ENCODE measurements at regions not wholly inside any gene's neighbourhood (a gene's known extent, or its start where the extent isn't known, plus 50 kb on each side); places are given as distances from the start of the nearest gene placed in this dataset.

DNA sequence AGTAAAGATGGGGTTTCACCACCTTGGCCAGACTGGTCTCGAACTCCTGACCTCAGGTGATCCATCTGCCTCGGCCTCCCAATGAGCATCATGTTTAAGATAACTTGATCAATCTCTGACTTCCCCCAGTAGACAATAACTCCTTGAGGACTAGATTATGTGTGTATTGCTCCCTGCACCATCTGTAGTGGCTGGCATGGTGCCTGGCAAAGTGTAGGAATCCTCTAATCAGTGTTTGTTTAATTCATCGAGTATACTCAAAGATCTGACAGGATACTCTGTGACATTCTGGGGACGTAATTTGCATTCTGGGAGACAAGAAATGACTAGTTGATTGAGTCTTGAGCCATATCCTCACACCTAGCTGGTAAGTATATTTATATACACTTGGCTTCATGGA is 873.5 kb upstream of the TMEM132C start:
- H2AK5ac ChIP-seq (ENCODE audit: low read depth, low read length) = no peak overlapping the region

More for the DNA sequence above, 873.5 kb upstream of the TMEM132C start:
- H3K56ac ChIP-seq (replicated peaks; ENCODE audit: insufficient read length, low read depth, low read length) = no peak overlapping the region
- H3K27me3 ChIP-seq (replicated peaks in 1 of 4; ENCODE audit: control insufficient read depth in 3 of 4, extremely low read depth in 1 of 4, insufficient read depth in 3 of 4, low read length in 3 of 4) = no peaks in the 10 kb centered on the region
- no peak overlapping the region for H4K5ac ChIP-seq (ENCODE audit: insufficient read length, low read depth, low read length)
- H3K23ac ChIP-seq (ENCODE audit: insufficient read length) = no peak overlapping the region
- no peak overlapping the region for H2BK12ac ChIP-seq (ENCODE audit: low read depth, low read length)
- H3K9ac ChIP-seq (replicated peaks in 1 of 4; ENCODE audit: extremely low read depth in 1 of 4, low read depth in 3 of 4, low read length in 3 of 4) = no peak overlapping the region
- no peak overlapping the region for H4K8ac ChIP-seq (ENCODE audit: extremely low read depth, insufficient read depth, low read length)
- no peaks in the 10 kb centered on the region for H3K36me3 ChIP-seq (ENCODE audit: control insufficient read depth in 2 of 4, insufficient read depth in 4 of 4, low read length in 3 of 4)
- H3K79me2 ChIP-seq (ENCODE audit: control insufficient read depth in 1 of 2, insufficient read depth in 2 of 2, low read length in 2 of 2) = no peaks in the 10 kb centered on the region
- H3K23me2 ChIP-seq (ENCODE audit: low read depth, low read length) = no peaks in the 10 kb centered on the region; the same call in 1 of the 2 replicates
- FAIRE-seq = no peak
- H2AFZ ChIP-seq (ENCODE audit: low read length) = no peak overlapping the region
- WGBS, 2 experiments (ENCODE audit: extremely low coverage in 1 of 2, insufficient coverage in 1 of 2, insufficient read length in 1 of 2, insufficient replicate concordance in 2 of 2, low coverage in 1 of 2, low lambda C conversion rate in 2 of 2, missing lambda C conversion rate in 1 of 2) = 95% methylated on average over 4 of the region's 4 CpGs; no CpG with 5 or more reads in 1 of the 2 experiments
- no peaks in the 10 kb centered on the region for H3K9me3 ChIP-seq (ENCODE audit: insufficient read depth in 2 of 2, low read depth in 1 of 2, low read length in 1 of 2)
- no peak overlapping the region for H2BK5ac ChIP-seq (ENCODE audit: low read depth, low read length)
- ChIA-PET POLR2A (ENCODE audit: partially characterized antibody) (no interaction called here), CTCF (ENCODE audit: partially characterized antibody) (interaction anchor here (0.6 kb wide), 1 partner anchor 91 kb away, joined by 3 read pairs; no protein-coding TSS in a partner anchor)
- H3K14ac ChIP-seq (ENCODE audit: insufficient read length) = no peak overlapping the region
- no peak overlapping the region for H2BK20ac ChIP-seq (ENCODE audit: low read length)
- no peak overlapping the region for H3K4ac ChIP-seq (replicated peaks; ENCODE audit: insufficient read length, low read depth, low read length)
- no peak overlapping the region for H2BK120ac ChIP-seq (replicated peaks; ENCODE audit: low read depth, low read length)
- no peak overlapping the region for H4K91ac ChIP-seq (replicated peaks; ENCODE audit: insufficient read length, low read length)
- DNase-seq (ENCODE audit: low read depth in 1 of 2, low spot score in 2 of 2) = no peak
- TF ChIP-seq NANOG (IDR thresholded peaks at IDR 0.05; ENCODE audit: insufficient read depth, low read depth, low read length, poor library complexity, severe bottlenecking) (no peak), ATF3 (IDR thresholded peaks at IDR 0.05; ENCODE audit: insufficient read depth, low read depth, low read length) (no peak)
- H3K27ac ChIP-seq (ENCODE audit: low read depth, low read length) = no peak overlapping the region
- no peak overlapping the region for H3K4me2 ChIP-seq (ENCODE audit: insufficient read depth in 1 of 2, low read depth in 2 of 2, low read length in 2 of 2)
- H3K79me1 ChIP-seq (ENCODE audit: low read depth, low read length) = no peaks in the 10 kb centered on the region
- H3K18ac ChIP-seq (ENCODE audit: extremely low read depth, low read length) = no peak overlapping the region
- H2BK15ac ChIP-seq (ENCODE audit: low read length) = no peak overlapping the region
- no peaks in the 10 kb centered on the region for H4K20me1 ChIP-seq (replicated peaks in 1 of 2; ENCODE audit: control insufficient read depth in 1 of 2, insufficient read depth in 2 of 2, low read length in 2 of 2)
- H3K4me3 ChIP-seq (ENCODE audit: extremely low read depth in 1 of 4, insufficient read depth in 2 of 4, low read depth in 3 of 4, low read length in 4 of 4) = no peak overlapping the region
- H3K4me1 ChIP-seq (replicated peaks in 1 of 4; ENCODE audit: control insufficient read depth in 3 of 4, insufficient read depth in 4 of 4, low read length in 3 of 4) = peaks cover 0 to 3% (median 0%) of the 10 kb centered on the region in 4 experiments; a peak in 2 of 7 replicates
